ENCODE measurements at regions not wholly inside any gene's neighbourhood (a gene's known extent, or its start where the extent isn't known, plus 50 kb on each side); places are given as distances from the start of the nearest gene placed in this dataset.

- no peaks in the 10 kb centered on the region for H3K27me3 ChIP-seq (ENCODE audit: low read length)
These were observed 1139.6 kb upstream of the FAM98A start for GRCh38 chr2:34738691-34739090.

GRCh38 chr2:34737146-34737545 lies 1138.0 kb upstream of the FAM98A start:
- H3K27ac ChIP-seq (ENCODE audit: low read depth, low read length): no peak overlapping the region
- H3K27me3 ChIP-seq (ENCODE audit: low read length): no peaks in the 10 kb centered on the region
- no peaks in the 10 kb centered on the region for H3F3A ChIP-seq (ENCODE audit: insufficient read depth)
- no peaks in the 10 kb centered on the region for H3K9me2 ChIP-seq (replicated peaks; ENCODE audit: insufficient read depth, low read length)
- H3K9me3 ChIP-seq (ENCODE audit: insufficient read depth, low read length): no peaks in the 10 kb centered on the region
- no peak overlapping the region for H2AFZ ChIP-seq (ENCODE audit: low read depth, low read length, severe bottlenecking)
- H3K4me3 ChIP-seq (ENCODE audit: insufficient read depth, low read length, poor library complexity, severe bottlenecking): no peak overlapping the region
- no peak overlapping the region for H3K4me2 ChIP-seq (ENCODE audit: low read depth, low read length, poor library complexity, severe bottlenecking)
- no peaks in the 10 kb centered on the region for H3K36me3 ChIP-seq (ENCODE audit: low read length)
- no peaks in the 10 kb centered on the region for H3K79me2 ChIP-seq (ENCODE audit: insufficient read depth, low read length)
- H4K20me1 ChIP-seq (ENCODE audit: low read depth, low read length): no peaks in the 10 kb centered on the region
- H3K9ac ChIP-seq (ENCODE audit: low read length): no peak overlapping the region
- TF ChIP-seq, protein P1, sequence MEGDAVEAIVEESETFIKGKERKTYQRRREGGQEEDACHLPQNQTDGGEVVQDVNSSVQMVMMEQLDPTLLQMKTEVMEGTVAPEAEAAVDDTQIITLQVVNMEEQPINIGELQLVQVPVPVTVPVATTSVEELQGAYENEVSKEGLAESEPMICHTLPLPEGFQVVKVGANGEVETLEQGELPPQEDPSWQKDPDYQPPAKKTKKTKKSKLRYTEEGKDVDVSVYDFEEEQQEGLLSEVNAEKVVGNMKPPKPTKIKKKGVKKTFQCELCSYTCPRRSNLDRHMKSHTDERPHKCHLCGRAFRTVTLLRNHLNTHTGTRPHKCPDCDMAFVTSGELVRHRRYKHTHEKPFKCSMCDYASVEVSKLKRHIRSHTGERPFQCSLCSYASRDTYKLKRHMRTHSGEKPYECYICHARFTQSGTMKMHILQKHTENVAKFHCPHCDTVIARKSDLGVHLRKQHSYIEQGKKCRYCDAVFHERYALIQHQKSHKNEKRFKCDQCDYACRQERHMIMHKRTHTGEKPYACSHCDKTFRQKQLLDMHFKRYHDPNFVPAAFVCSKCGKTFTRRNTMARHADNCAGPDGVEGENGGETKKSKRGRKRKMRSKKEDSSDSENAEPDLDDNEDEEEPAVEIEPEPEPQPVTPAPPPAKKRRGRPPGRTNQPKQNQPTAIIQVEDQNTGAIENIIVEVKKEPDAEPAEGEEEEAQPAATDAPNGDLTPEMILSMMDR (IDR thresholded peaks at IDR 0.05; ENCODE audit: insufficient read depth, low read length, poor library complexity, severe bottlenecking): no peak
- TF ChIP-seq EZH2phosphoT487 (conservative IDR thresholded peaks at IDR 0.05; ENCODE audit: low read length): no peak

More at GRCh38 chr2:34738691-34739090, 1139.6 kb upstream of the FAM98A start:
- H3K36me3 ChIP-seq (ENCODE audit: low read length): no peaks in the 10 kb centered on the region
- no peak overlapping the region for H3K27ac ChIP-seq (ENCODE audit: low read depth, low read length)
- H3K9ac ChIP-seq (ENCODE audit: low read length): no peak overlapping the region
- H3K79me2 ChIP-seq (ENCODE audit: insufficient read depth, low read length): no peaks in the 10 kb centered on the region
- no peak overlapping the region for H3K4me2 ChIP-seq (ENCODE audit: low read depth, low read length, poor library complexity, severe bottlenecking)
- no peaks in the 10 kb centered on the region for H3K9me2 ChIP-seq (replicated peaks; ENCODE audit: insufficient read depth, low read length)
- no peaks in the 10 kb centered on the region for H3K9me3 ChIP-seq (ENCODE audit: insufficient read depth, low read length)
- no peak overlapping the region for H3K4me3 ChIP-seq (ENCODE audit: insufficient read depth, low read length, poor library complexity, severe bottlenecking)
- no peaks in the 10 kb centered on the region for H3F3A ChIP-seq (ENCODE audit: insufficient read depth)
- no peaks in the 10 kb centered on the region for H4K20me1 ChIP-seq (ENCODE audit: low read depth, low read length)
- TF ChIP-seq EZH2phosphoT487 (conservative IDR thresholded peaks at IDR 0.05; ENCODE audit: low read length): no peak
- TF ChIP-seq, protein P1 (IDR thresholded peaks at IDR 0.05; ENCODE audit: insufficient read depth, low read length, poor library complexity, severe bottlenecking): peak; percentile 23
- H2AFZ ChIP-seq (ENCODE audit: low read depth, low read length, severe bottlenecking): no peak overlapping the region

- Histone ChIP-seq H3K27ac (ENCODE audit: low read depth, low read length) (no peak overlapping the region), H3K9me3 (ENCODE audit: insufficient read depth, low read length) (no peaks in the 10 kb centered on the region), H3F3A (ENCODE audit: insufficient read depth) (no peaks in the 10 kb centered on the region), H4K20me1 (ENCODE audit: low read depth, low read length) (no peaks in the 10 kb centered on the region), H3K9ac (ENCODE audit: low read length) (no peak overlapping the region), H3K27me3 (ENCODE audit: low read length) (no peaks in the 10 kb centered on the region), H3K9me2 (replicated peaks; ENCODE audit: insufficient read depth, low read length) (no peaks in the 10 kb centered on the region), H3K4me2 (ENCODE audit: low read depth, low read length, poor library complexity, severe bottlenecking) (no peak overlapping the region), H3K79me2 (ENCODE audit: insufficient read depth, low read length) (no peaks in the 10 kb centered on the region), H3K36me3 (ENCODE audit: low read length) (no peaks in the 10 kb centered on the region), H2AFZ (ENCODE audit: low read depth, low read length, severe bottlenecking) (no peak overlapping the region), H3K4me3 (ENCODE audit: insufficient read depth, low read length, poor library complexity, severe bottlenecking) (no peak overlapping the region)
- TF ChIP-seq, protein P1 (IDR thresholded peaks at IDR 0.05; ENCODE audit: insufficient read depth, low read length, poor library complexity, severe bottlenecking): no peak
- TF ChIP-seq EZH2phosphoT487 (conservative IDR thresholded peaks at IDR 0.05; ENCODE audit: low read length): no peak
These were observed 1137.4 kb upstream of the FAM98A start for GRCh38 chr2:34736482-34736881.

Measured in SU-DHL-6 (cell line).